Liver (tissue), 8 donors: ENCODE measurements at regions not wholly inside any gene's neighbourhood (a gene's known extent, or its start where the extent isn't known, plus 50 kb on each side); places are given as distances from the start of the nearest gene placed in this dataset.

Experiments used
- DNase-seq: peaks from one replicate; pipeline ENCODE4 v3.0.0-alpha.2; 2017; ENCODE audit warnings: low spot score
- H3K27ac ChIP-seq, 2 donors: one replicate each; pipeline ENCODE4 v1.7.0; 2013; ENCODE audit warnings: inconsistent platforms in 2 of 2, low read length in 2 of 2, control low read depth in 1 of 2, low read depth in 1 of 2, mild to moderate bottlenecking in 1 of 2
- H3K27me3 ChIP-seq, 4 donors: one replicate each; pipeline versions ENCODE4 v1.6.1 to v1.7.0; 2013; ENCODE audit warnings: low read length in 3 of 4, inconsistent platforms in 1 of 4, mild to moderate bottlenecking in 1 of 4, moderate library complexity in 1 of 4; ENCODE audit not compliant: control insufficient read depth in 4 of 4, insufficient read depth in 4 of 4
- H3K36me3 ChIP-seq, 4 donors: one replicate each; pipeline versions ENCODE4 v1.6.1 to v1.7.0; 2013; ENCODE audit warnings: low read length in 3 of 4, mild to moderate bottlenecking in 3 of 4, low read depth in 1 of 4, moderate library complexity in 1 of 4; ENCODE audit not compliant: control insufficient read depth in 4 of 4, insufficient read depth in 3 of 4
- H3K4me1 ChIP-seq, 4 donors: one replicate each; pipeline versions ENCODE4 v1.6.1 to v1.7.0; 2013; ENCODE audit warnings: low read length in 3 of 4, mild to moderate bottlenecking in 3 of 4, moderate library complexity in 1 of 4; ENCODE audit not compliant: control insufficient read depth in 4 of 4, insufficient read depth in 4 of 4
- H3K4me3 ChIP-seq, 3 donors: one replicate each; pipeline versions ENCODE4 v1.6.1 to v1.7.0; 2013; ENCODE audit warnings: low read length in 3 of 3, control low read depth in 1 of 3, low read depth in 1 of 3, mild to moderate bottlenecking in 1 of 3
- H3K9ac ChIP-seq, 2 donors: one replicate each; pipeline ENCODE4 v1.7.0; 2013; ENCODE audit warnings: low read length in 2 of 2, mild to moderate bottlenecking in 2 of 2, moderate library complexity in 2 of 2, control low read depth in 1 of 2, low read depth in 1 of 2
- H3K9me3 ChIP-seq, 4 donors: one replicate each; pipeline versions ENCODE4 v1.6.1 to v1.7.0; 2013; ENCODE audit warnings: low read length in 3 of 4; ENCODE audit not compliant: control insufficient read depth in 4 of 4
- EGR1 ChIP-seq, 2 donors: IDR thresholded peaks; 2 replicates each; pipeline ENCODE4 v1.6.1; 2016 to 2018; ENCODE audit warnings: antibody characterized with exemption in 2 of 2, low read depth in 2 of 2
- FOXA1 ChIP-seq: IDR thresholded peaks from 2 replicates; pipeline ENCODE4 v1.6.1; 2016; ENCODE audit warnings: antibody characterized with exemption
- FOXA2 ChIP-seq: IDR thresholded peaks from 2 replicates; pipeline ENCODE4 v1.6.1; 2016; ENCODE audit warnings: antibody characterized with exemption
- GABPA ChIP-seq, 2 donors: IDR thresholded peaks in 1 of 2; conservative IDR thresholded peaks in 1 of 2; 2 replicates each; pipeline ENCODE4 v1.6.1; 2016; ENCODE audit warnings: antibody characterized with exemption in 2 of 2, mild to moderate bottlenecking in 1 of 2, moderate library complexity in 1 of 2
- HNF4A ChIP-seq, 2 donors: conservative IDR thresholded peaks; 2 replicates each; pipeline ENCODE4 v1.6.1; 2016; ENCODE audit warnings: antibody characterized with exemption in 2 of 2, mild to moderate bottlenecking in 2 of 2
- HNF4G ChIP-seq: IDR thresholded peaks from 2 replicates; pipeline ENCODE4 v1.6.1; 2016; ENCODE audit warnings: antibody characterized with exemption
- JUND ChIP-seq, 2 donors: IDR thresholded peaks; 2 replicates each; pipeline ENCODE4 v1.6.1; 2016; ENCODE audit warnings: antibody characterized with exemption in 2 of 2
- NR2F2 ChIP-seq: IDR thresholded peaks from 2 replicates; pipeline ENCODE4 v1.6.1; 2016; ENCODE audit warnings: antibody characterized with exemption
- RAD21 ChIP-seq, 2 donors: IDR thresholded peaks; 2 replicates each; pipeline ENCODE4 v1.6.1; 2016; ENCODE audit warnings: antibody characterized with exemption in 2 of 2, mild to moderate bottlenecking in 2 of 2
- RXRA ChIP-seq, 2 donors: IDR thresholded peaks; 2 replicates each; pipeline ENCODE4 v1.6.1; 2017 to 2018; ENCODE audit warnings: antibody characterized with exemption in 2 of 2, mild to moderate bottlenecking in 1 of 2
- SP1 ChIP-seq: IDR thresholded peaks from 2 replicates; pipeline ENCODE4 v1.6.1; 2018; ENCODE audit warnings: antibody characterized with exemption, mild to moderate bottlenecking
- TAF1 ChIP-seq: conservative IDR thresholded peaks from 2 replicates; pipeline ENCODE4 v1.6.1; 2016; ENCODE audit warnings: antibody characterized with exemption, mild to moderate bottlenecking
- YY1 ChIP-seq: IDR thresholded peaks from 2 replicates; pipeline ENCODE4 v1.6.1; 2016; ENCODE audit warnings: antibody characterized with exemption, mild to moderate bottlenecking
- WGBS: extraction: QIAGEN DNeasy Blood & Tissue Kit; methylation state at CpG from one replicate; pipeline ENCODE4 v1.1.7; 2013; 5-methylcytosine and 5-hydroxymethylcytosine counted together
- TF ChIP-seq, protein P1 (sequence below): fragments of 150-350 bp; IDR thresholded peaks from 2 replicates; pipeline ENCODE4 v1.5.1; 2017; ENCODE audit warnings: improper control_type of control experiment, low read depth, low read length; ENCODE audit not compliant: missing input control
- TF ChIP-seq, protein P2 (sequence below): IDR thresholded peaks from 2 replicates; pipeline ENCODE4 v1.6.1; 2016; ENCODE audit warnings: antibody characterized with exemption
- TF ChIP-seq, protein P3 (sequence below): IDR thresholded peaks from 2 replicates; pipeline ENCODE4 v1.6.1; 2016; ENCODE audit warnings: antibody characterized with exemption
- TF ChIP-seq, protein P4 (sequence below): IDR thresholded peaks from 2 replicates; pipeline ENCODE4 v1.6.1; 2016; ENCODE audit warnings: antibody characterized with exemption, mild to moderate bottlenecking
- donor health status: healthy.
- donor health status: healthy.
- donor health status: healthy.
- donor health status: healthy.
- donor health status: healthy.

DNA sequence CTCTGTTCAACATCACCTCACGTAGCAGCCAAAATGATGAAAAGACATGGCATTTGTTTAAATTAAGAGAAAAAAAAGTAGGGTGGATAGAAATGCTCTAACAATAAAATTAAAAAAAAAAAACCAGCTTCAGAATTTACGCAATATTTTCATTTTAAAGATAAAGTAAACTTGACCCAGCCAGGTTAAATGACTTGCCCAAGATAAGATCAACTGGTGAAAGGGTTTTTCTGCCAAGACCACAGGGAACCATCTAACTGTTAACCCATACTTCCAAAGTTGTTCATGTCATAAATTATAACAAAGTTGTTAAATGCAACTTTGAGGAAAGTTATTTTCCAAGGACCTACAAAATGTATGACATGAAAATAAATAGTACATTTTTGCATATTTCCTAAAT lies 129.6 kb upstream of the SOX5 start:
- TF ChIP-seq, protein P1, sequence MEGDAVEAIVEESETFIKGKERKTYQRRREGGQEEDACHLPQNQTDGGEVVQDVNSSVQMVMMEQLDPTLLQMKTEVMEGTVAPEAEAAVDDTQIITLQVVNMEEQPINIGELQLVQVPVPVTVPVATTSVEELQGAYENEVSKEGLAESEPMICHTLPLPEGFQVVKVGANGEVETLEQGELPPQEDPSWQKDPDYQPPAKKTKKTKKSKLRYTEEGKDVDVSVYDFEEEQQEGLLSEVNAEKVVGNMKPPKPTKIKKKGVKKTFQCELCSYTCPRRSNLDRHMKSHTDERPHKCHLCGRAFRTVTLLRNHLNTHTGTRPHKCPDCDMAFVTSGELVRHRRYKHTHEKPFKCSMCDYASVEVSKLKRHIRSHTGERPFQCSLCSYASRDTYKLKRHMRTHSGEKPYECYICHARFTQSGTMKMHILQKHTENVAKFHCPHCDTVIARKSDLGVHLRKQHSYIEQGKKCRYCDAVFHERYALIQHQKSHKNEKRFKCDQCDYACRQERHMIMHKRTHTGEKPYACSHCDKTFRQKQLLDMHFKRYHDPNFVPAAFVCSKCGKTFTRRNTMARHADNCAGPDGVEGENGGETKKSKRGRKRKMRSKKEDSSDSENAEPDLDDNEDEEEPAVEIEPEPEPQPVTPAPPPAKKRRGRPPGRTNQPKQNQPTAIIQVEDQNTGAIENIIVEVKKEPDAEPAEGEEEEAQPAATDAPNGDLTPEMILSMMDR = no peak
- TF ChIP-seq FOXA2 (peak; percentile 44), HNF4G (no peak), JUND (IDR thresholded peaks at IDR 0.05) (peak in 1 of 2 donors; percentile 36), HNF4A (conservative IDR thresholded peaks at IDR 0.05) (peak; percentile 11 to 56), RAD21 (IDR thresholded peaks at IDR 0.05) (no peak), EGR1 (IDR thresholded peaks at IDR 0.05; ENCODE audit: low read depth in 2 of 2) (no peak), SP1 (no peak), NR2F2 (no peak), YY1 (peak; percentile 23), FOXA1 (no peak), GABPA (IDR thresholded peaks at IDR 0.05 in 1 of 2, conservative IDR thresholded peaks at IDR 0.05 in 1 of 2) (no peak), RXRA (IDR thresholded peaks at IDR 0.05) (peak in 1 of 2 donors; percentile 37)
- TF ChIP-seq, protein P2, sequence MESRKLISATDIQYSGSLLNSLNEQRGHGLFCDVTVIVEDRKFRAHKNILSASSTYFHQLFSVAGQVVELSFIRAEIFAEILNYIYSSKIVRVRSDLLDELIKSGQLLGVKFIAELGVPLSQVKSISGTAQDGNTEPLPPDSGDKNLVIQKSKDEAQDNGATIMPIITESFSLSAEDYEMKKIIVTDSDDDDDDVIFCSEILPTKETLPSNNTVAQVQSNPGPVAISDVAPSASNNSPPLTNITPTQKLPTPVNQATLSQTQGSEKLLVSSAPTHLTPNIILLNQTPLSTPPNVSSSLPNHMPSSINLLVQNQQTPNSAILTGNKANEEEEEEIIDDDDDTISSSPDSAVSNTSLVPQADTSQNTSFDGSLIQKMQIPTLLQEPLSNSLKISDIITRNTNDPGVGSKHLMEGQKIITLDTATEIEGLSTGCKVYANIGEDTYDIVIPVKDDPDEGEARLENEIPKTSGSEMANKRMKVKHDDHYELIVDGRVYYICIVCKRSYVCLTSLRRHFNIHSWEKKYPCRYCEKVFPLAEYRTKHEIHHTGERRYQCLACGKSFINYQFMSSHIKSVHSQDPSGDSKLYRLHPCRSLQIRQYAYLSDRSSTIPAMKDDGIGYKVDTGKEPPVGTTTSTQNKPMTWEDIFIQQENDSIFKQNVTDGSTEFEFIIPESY = no peak
- TF ChIP-seq, protein P3, sequence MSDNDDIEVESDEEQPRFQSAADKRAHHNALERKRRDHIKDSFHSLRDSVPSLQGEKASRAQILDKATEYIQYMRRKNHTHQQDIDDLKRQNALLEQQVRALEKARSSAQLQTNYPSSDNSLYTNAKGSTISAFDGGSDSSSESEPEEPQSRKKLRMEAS = no peak
- 39% methylated on average over 2 of the region's 2 CpGs for WGBS
- H3K36me3 ChIP-seq = no peaks in the 10 kb centered on the region
- no peak for DNase-seq
- H3K9me3 ChIP-seq = no peaks in the 10 kb centered on the region
- no peak overlapping the region for H3K9ac ChIP-seq
- H3K27ac ChIP-seq = peak overlapping the region in 1 of 2 donors; percentile 26
- no peaks in the 10 kb centered on the region for H3K27me3 ChIP-seq
- peaks cover 1 to 52% (median 44%) of the 10 kb centered on the region in 4 donors for H3K4me1 ChIP-seq
- no peak overlapping the region for H3K4me3 ChIP-seq

DNA sequence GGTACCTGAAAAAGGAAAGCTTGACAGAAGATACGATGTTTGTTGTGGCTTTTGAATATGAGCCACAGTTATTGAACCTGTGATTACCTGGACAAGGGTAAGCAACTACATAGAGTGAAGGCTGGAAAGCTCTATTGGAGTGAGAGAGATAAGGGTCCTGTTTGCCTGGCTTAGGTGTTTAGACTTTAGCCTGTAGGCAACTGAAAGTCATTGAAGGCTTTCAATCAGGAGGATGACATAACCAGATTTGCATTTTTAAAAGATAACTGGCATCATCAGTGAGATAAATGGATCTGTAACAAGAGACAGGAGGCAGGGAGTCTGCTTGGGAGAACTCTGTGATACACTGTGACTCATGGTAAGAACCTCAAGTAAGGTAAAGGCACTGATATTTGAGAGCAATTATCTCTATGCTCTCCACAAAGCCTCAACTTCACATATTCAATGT lies 128.9 kb upstream of the SOX5 start:
- no peak for DNase-seq
- no peaks in the 10 kb centered on the region for H3K27me3 ChIP-seq
- H3K27ac ChIP-seq = peak overlapping the region; percentile 26 to 55

More for the DNA sequence above, 128.9 kb upstream of the SOX5 start:
- 28% methylated on average over 1 of the region's 1 CpG for WGBS
- H3K9ac ChIP-seq = no peak overlapping the region
- no peaks in the 10 kb centered on the region for H3K9me3 ChIP-seq
- no peaks in the 10 kb centered on the region for H3K36me3 ChIP-seq
- peaks cover 1 to 52% (median 44%) of the 10 kb centered on the region in 4 donors for H3K4me1 ChIP-seq
- peak overlapping the region in 2 of 3 donors; percentile 10 to 38 for H3K4me3 ChIP-seq
- peak; percentile 56 for TF ChIP-seq SP1
- TF ChIP-seq FOXA1 = peak; percentile 28
- TF ChIP-seq RAD21 (IDR thresholded peaks at IDR 0.05) = peak; percentile 30 to 50
- peak; percentile 27 to 67 for TF ChIP-seq RXRA (IDR thresholded peaks at IDR 0.05)
- TF ChIP-seq EGR1 (IDR thresholded peaks at IDR 0.05; ENCODE audit: low read depth in 2 of 2) = peak in 1 of 2 donors; percentile 18
- TF ChIP-seq FOXA2 = peak; percentile 19
- TF ChIP-seq JUND (IDR thresholded peaks at IDR 0.05) = peak; percentile 46 to 62
- TF ChIP-seq, protein P4, sequence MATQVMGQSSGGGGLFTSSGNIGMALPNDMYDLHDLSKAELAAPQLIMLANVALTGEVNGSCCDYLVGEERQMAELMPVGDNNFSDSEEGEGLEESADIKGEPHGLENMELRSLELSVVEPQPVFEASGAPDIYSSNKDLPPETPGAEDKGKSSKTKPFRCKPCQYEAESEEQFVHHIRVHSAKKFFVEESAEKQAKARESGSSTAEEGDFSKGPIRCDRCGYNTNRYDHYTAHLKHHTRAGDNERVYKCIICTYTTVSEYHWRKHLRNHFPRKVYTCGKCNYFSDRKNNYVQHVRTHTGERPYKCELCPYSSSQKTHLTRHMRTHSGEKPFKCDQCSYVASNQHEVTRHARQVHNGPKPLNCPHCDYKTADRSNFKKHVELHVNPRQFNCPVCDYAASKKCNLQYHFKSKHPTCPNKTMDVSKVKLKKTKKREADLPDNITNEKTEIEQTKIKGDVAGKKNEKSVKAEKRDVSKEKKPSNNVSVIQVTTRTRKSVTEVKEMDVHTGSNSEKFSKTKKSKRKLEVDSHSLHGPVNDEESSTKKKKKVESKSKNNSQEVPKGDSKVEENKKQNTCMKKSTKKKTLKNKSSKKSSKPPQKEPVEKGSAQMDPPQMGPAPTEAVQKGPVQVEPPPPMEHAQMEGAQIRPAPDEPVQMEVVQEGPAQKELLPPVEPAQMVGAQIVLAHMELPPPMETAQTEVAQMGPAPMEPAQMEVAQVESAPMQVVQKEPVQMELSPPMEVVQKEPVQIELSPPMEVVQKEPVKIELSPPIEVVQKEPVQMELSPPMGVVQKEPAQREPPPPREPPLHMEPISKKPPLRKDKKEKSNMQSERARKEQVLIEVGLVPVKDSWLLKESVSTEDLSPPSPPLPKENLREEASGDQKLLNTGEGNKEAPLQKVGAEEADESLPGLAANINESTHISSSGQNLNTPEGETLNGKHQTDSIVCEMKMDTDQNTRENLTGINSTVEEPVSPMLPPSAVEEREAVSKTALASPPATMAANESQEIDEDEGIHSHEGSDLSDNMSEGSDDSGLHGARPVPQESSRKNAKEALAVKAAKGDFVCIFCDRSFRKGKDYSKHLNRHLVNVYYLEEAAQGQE = peak; percentile 57
- peak; percentile 85 to 86 for TF ChIP-seq HNF4A (conservative IDR thresholded peaks at IDR 0.05)
- TF ChIP-seq NR2F2 = no peak
- TF ChIP-seq, protein P1 = no peak
- TF ChIP-seq HNF4G = peak; percentile 69
- TF ChIP-seq TAF1 = peak; percentile 33
- TF ChIP-seq, protein P3 = peak; percentile 53
- TF ChIP-seq YY1 = no peak
